ENCODE measurements at regions not wholly inside any gene's neighbourhood (a gene's known extent, or its start where the extent isn't known, plus 50 kb on each side); places are given as distances from the start of the nearest gene placed in this dataset.
A peak's percentile ranks its signal among the peaks of the same experiment; 100 is the strongest.

- no peak for DNase-seq (ENCODE audit: low spot score)
These were observed 323.7 kb upstream of the KLF6 start for GRCh38 chr10:4108693-4109092.

DNA sequence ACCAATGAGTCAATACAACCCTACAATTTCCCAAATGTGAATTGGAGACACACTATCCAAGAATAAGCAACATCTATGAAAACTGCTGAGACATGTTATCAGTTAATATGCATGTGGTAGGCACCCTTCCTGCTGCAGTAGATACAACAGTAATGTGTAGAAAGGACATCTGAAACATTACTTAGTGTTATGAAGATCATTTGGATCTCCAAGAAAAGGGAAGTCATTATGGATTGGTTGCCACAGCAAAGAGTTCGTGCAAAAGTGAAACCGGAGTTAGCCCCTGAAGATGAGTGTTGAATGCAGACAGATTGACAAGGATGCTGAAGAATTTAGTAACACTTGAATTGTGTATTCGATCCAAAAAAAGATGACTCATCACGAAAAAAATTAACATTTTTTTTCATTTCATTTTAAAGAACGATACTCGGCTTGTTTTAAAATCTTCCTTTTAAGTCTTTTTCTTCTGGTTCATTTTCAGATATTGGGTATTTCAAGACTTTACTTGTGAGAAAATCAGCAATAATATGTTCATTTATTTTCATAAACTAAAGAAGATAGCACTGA lies 322.4 kb upstream of the KLF6 start:
- no peak for DNase-seq (ENCODE audit: low spot score)

GRCh38 chr10:4103603-4104002 lies 318.6 kb upstream of the KLF6 start:
- DNase-seq (ENCODE audit: low spot score): no peak

DNA sequence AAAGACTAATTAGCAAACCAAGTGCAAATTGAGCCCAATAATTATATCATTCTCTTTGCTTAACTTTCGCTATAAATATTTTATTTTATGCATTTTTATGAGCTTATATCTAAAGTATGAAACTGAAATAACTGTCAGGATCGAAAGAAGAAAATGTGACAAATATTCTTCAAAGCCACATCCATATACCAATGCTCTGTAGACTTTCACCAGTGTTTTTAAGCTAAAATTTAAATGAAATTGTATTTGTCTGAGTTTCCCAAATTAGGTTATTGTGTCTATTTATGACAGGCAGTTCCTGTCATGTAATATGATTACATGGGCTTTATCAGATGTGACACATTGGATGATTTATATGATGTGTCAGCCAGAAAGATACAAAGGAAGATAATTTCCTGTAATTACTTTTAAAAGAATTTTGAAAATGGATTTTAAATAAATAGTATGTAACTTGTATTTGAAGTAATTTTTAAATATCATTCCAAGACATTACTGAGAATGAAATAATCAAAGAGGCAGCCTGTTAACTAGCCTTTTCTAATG lies 317.9 kb upstream of the KLF6 start:
- DNase-seq (ENCODE audit: low spot score): peak; percentile 21

- no peak for DNase-seq (ENCODE audit: low spot score)
These were observed 317.1 kb upstream of the KLF6 start for GRCh38 chr10:4101918-4102654.

GRCh38 chr10:4100380-4100779 lies 315.4 kb upstream of the KLF6 start:
- DNase-seq (ENCODE audit: low spot score): no peak

GRCh38 chr10:4099202-4099601 lies 314.2 kb upstream of the KLF6 start:
- no peak for DNase-seq (ENCODE audit: low spot score)

DNA sequence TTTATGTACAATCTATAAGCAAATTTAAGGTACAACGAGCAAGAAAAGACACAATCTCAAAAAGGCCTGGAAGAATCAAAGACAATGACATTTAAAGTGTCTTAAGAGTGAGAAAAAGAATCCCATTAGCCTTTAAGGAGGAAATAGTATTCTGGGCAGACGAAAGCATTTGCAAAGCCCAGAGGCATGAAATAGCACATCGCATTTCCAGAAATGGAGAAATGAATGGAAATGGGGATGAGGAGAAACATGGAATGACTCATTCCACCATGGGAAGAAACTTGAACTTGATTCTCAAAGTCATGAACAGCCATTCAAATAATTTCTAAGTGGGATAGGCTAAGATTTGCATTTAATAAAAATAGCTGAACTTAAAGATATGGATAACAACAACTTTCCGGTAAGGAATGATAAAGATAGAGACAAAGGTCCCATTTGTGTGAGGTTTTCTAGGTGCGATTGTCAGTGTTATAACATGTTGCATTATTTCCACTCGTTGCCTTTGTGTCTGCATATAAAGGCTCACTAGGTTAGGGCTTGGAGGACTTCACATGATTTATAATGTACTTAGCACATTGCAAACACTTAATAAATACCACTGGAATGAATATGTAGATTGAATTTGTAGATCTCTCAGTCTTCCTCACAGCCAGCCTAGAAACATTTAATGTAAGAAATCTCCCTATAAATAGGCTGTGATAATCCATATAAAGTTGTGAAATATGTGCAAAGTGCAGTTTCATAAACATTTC lies 310.3 kb upstream of the KLF6 start:
- no peak for DNase-seq (ENCODE audit: low spot score)

DNA sequence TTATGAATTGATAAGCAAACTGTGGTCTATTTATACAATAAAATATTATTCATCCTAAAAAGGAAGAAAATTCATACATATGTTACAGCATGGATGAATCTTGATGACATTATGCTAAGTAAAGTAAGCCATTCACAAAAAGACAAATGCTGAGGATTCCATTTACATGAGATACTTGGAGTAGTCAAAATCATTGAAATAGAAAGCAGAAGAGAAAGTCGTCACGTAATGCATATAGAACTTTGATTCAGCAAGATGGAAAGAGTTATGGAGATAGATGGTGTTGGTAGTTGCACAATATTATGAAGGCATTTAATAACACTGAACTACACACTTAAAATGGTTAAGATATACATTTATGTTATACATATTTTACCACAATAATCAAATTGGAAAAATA lies 309.7 kb upstream of the KLF6 start:
- DNase-seq (ENCODE audit: low spot score): no peak

DNA sequence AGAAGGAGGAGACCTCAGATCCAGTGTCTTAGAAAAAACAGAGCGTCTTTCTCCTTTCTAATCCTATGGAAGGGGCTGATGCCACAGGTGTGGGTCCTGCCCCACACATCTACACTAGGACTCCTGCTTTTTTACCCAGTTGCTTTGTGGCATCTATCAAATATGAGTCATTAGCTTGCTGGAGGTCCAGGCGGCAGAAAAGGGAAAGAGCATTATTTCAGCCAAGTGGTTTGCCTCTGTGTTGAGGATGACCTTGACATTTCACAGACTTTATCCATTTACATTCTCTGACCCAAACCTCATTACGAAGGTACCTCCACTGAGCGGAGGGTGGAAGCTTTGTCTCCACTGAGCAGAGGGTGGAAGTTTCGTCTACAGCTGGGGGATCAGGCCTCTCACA lies 308.4 kb upstream of the KLF6 start:
- DNase-seq (ENCODE audit: low spot score): no peak

GRCh38 chr10:4088354-4089066 lies 303.5 kb upstream of the KLF6 start:
- no peak for DNase-seq (ENCODE audit: low spot score)

GRCh38 chr10:4086131-4086898 lies 301.3 kb upstream of the KLF6 start:
- no peak for DNase-seq (ENCODE audit: low spot score)

DNA sequence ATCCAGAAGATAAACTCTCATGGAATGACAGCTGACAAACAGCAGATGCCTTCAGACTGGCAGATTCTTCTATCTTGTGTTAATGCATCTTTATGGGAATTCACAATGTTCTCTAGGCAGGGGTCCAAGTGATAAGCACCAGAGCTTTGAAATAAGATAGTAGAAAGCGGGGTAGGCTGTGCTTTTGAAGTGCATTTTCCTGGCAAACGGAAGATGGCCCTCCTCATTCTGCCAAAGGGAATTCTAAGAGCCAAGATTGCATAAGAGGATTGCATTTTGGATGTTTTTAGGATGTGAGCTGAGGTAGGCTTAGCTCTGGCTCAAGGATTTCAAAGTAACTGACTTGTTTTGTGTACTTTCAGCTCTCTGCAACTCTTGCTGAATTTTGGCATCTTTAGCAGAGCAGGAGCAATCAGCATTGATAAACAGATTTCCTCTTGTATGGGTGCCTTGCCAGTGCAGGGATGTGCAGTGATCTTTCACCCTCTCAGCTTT lies 298.5 kb upstream of the KLF6 start:
- DNase-seq (ENCODE audit: low spot score): no peak

GRCh38 chr10:4082861-4083260 lies 297.9 kb upstream of the KLF6 start:
- no peak for DNase-seq (ENCODE audit: low spot score)

GRCh38 chr10:4081685-4082111 lies 296.7 kb upstream of the KLF6 start:
- DNase-seq (ENCODE audit: low spot score): no peak

- no peak for DNase-seq (ENCODE audit: low spot score)
These were observed 295.3 kb upstream of the KLF6 start for GRCh38 chr10:4080225-4080805.

- no peak for DNase-seq (ENCODE audit: low spot score)
These were observed 294.8 kb upstream of the KLF6 start for GRCh38 chr10:4079803-4080202.

- DNase-seq (ENCODE audit: low spot score): no peak
These were observed 292.8 kb upstream of the KLF6 start for GRCh38 chr10:4077804-4078203.

DNA sequence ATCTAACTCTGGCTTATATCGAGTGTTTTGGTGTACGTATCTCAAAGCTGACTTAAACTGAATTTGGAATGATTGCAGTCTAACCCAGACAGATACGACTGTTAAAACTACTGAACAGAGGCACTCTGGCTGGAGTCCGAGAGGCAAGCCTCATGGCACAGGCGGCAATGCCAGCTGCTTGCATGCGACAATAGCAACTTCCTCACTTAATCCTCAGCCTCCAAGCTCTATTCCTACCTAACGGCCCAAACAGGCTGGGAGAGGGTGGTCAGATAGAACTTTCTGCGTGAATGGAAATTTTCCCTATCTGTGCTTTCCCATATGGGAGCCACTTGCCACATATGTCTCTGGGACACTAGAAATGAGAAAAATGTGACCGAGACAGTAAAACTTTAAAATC lies 292.0 kb upstream of the KLF6 start:
- DNase-seq (ENCODE audit: low spot score): no peak

DNA sequence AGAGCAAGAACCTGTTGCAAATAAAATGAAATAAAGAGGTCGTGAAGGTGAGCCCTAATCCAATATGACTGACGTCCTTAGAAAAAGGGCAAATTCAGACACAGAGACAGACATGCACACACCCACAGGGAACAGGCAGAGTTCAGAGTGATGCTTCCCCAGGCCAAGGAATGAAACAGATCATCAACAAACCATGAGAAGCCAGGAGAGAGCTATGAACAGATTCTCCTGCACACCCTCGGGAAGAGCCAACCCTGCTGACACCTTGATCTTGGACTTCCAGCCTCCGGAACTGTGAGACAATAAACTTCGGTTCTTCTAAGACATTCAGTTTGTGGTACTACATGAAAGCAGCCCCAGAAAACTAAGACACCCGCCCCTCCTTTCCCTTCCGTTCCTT lies 290.4 kb upstream of the KLF6 start:
- no peak for DNase-seq (ENCODE audit: low spot score)
